GM18499 (cell line): ENCODE measurements at regions not wholly inside any gene's neighbourhood (a gene's known extent, or its start where the extent isn't known, plus 50 kb on each side); places are given as distances from the start of the nearest gene placed in this dataset.
"Not testable (repeated sequence)": the region's sequence is repeated elsewhere in the genome, so short reads cannot be mapped to it uniquely, and the experiment has no call there.

Source experiments
- ATAC-seq: cut with Tn5 transposase; IDR thresholded peaks from one replicate; pipeline ENCODE4 v1.9.1; 2021; ENCODE audit warnings: moderate number of reproducible peaks; ENCODE audit not compliant: insufficient read depth, unreplicated experiment

- no peak for ATAC-seq
Observed at GRCh38 chr1:99441299-99442095, 177.2 kb downstream of the PLPPR4 start.

GRCh38 chr1:99444211-99444927 lies 180.1 kb downstream of the PLPPR4 start:
- not testable (repeated sequence) for ATAC-seq

- no peak for ATAC-seq
Observed at GRCh38 chr1:99445071-99445470, 180.8 kb downstream of the PLPPR4 start.

GRCh38 chr1:99445486-99445885 lies 181.2 kb downstream of the PLPPR4 start:
- no peak for ATAC-seq

GRCh38 chr1:99447721-99448120 lies 183.4 kb downstream of the PLPPR4 start:
- no peak for ATAC-seq

- no peak for ATAC-seq
Observed at GRCh38 chr1:99455760-99456159, 190.2 kb upstream of the PALMD start.

- no peak for ATAC-seq
Observed at GRCh38 chr1:99456536-99456935, 189.4 kb upstream of the PALMD start.

- ATAC-seq: no peak
Observed at GRCh38 chr1:99457381-99458165, 188.3 kb upstream of the PALMD start.

GRCh38 chr1:99461499-99461898 lies 184.4 kb upstream of the PALMD start:
- no peak for ATAC-seq

GRCh38 chr1:99464738-99465137 lies 181.2 kb upstream of the PALMD start:
- ATAC-seq: no peak

- no peak for ATAC-seq
Observed at GRCh38 chr1:99465176-99465900, 180.6 kb upstream of the PALMD start.

GRCh38 chr1:99467645-99468044 lies 178.3 kb upstream of the PALMD start:
- no peak for ATAC-seq

GRCh38 chr1:99469550-99469971 lies 176.4 kb upstream of the PALMD start:
- ATAC-seq: no peak

GRCh38 chr1:99472893-99473292 lies 173.0 kb upstream of the PALMD start:
- ATAC-seq: no peak

- no peak for ATAC-seq
Observed at GRCh38 chr1:99474350-99474893, 171.5 kb upstream of the PALMD start.

GRCh38 chr1:99476058-99476457 lies 169.9 kb upstream of the PALMD start:
- no peak for ATAC-seq

GRCh38 chr1:99481391-99481996 lies 164.4 kb upstream of the PALMD start:
- peak; percentile 72 for ATAC-seq

GRCh38 chr1:99482286-99482685 lies 163.6 kb upstream of the PALMD start:
- no peak for ATAC-seq

- ATAC-seq: no peak
Observed at GRCh38 chr1:99482750-99483149, 163.2 kb upstream of the PALMD start.

- no peak for ATAC-seq
Observed at GRCh38 chr1:99490031-99490430, 155.9 kb upstream of the PALMD start.
